Mesendoderm (in vitro differentiated cells): ENCODE measurements at regions not wholly inside any gene's neighbourhood (a gene's known extent, or its start where the extent isn't known, plus 50 kb on each side); places are given as distances from the start of the nearest gene placed in this dataset.
"Not testable (repeated sequence)": the region's sequence is repeated elsewhere in the genome, so short reads cannot be mapped to it uniquely, and the experiment has no call there.

Source experiments
- DNase-seq: peaks from one replicate; pipeline ENCODE4 v3.0.0; 2013
- H2AK5ac ChIP-seq: 2 replicates; pipeline ENCODE4 v1.6.1; 2013; ENCODE audit warnings: low read length, inconsistent platforms
- H2BK120ac ChIP-seq: 2 replicates; pipeline ENCODE4 v1.6.1; 2013; ENCODE audit warnings: low read depth, mild to moderate bottlenecking, low read length, moderate library complexity, mixed read lengths
- H2BK15ac ChIP-seq: replicated peaks from 2 replicates; pipeline ENCODE4 v1.6.1; 2013; ENCODE audit warnings: low read depth, mild to moderate bottlenecking, moderate library complexity
- H2BK5ac ChIP-seq: 2 replicates; pipeline ENCODE4 v1.6.1; 2013; ENCODE audit warnings: low read length, inconsistent platforms
- H3K18ac ChIP-seq: 2 replicates; pipeline ENCODE4 v1.6.1; 2013; ENCODE audit warnings: mild to moderate bottlenecking, low read length, mixed read lengths
- H3K23ac ChIP-seq: one replicate; pipeline ENCODE4 v1.6.1; 2013; ENCODE audit warnings: low read length
- H3K27ac ChIP-seq: 2 replicates; pipeline ENCODE4 v1.5.1; 2013; ENCODE audit warnings: low read depth, mild to moderate bottlenecking, inconsistent platforms, low read length, moderate library complexity
- H3K27me3 ChIP-seq: 2 replicates; pipeline ENCODE4 v1.6.1; 2013; ENCODE audit warnings: low read length, control low read depth, mild to moderate bottlenecking, inconsistent platforms; ENCODE audit not compliant: insufficient read depth, poor library complexity
- H3K36me3 ChIP-seq: 2 replicates; pipeline ENCODE4 v1.6.1; 2013; ENCODE audit warnings: low read length, inconsistent platforms; ENCODE audit not compliant: control insufficient read depth, insufficient read depth
- H3K4ac ChIP-seq: one replicate; pipeline ENCODE4 v1.6.1; 2013; ENCODE audit warnings: low read depth, mild to moderate bottlenecking, low read length, moderate library complexity
- H3K4me1 ChIP-seq: 2 replicates; pipeline ENCODE4 v1.6.1; 2013; ENCODE audit warnings: low read depth, low read length, inconsistent platforms; ENCODE audit not compliant: control insufficient read depth
- H3K4me2 ChIP-seq: 2 replicates; pipeline ENCODE4 v1.6.1; 2013; ENCODE audit warnings: low read length
- H3K4me3 ChIP-seq: 2 replicates; pipeline ENCODE4 v1.5.1; 2013; ENCODE audit warnings: mild to moderate bottlenecking, low read length
- H3K56ac ChIP-seq: one replicate; pipeline ENCODE4 v1.6.1; 2013; ENCODE audit warnings: low read length
- H3K79me1 ChIP-seq: 2 replicates; pipeline ENCODE4 v1.6.1; 2013; ENCODE audit warnings: low read length, inconsistent platforms
- H3K79me2 ChIP-seq: 2 replicates; pipeline ENCODE4 v1.6.1; 2013; ENCODE audit warnings: mild to moderate bottlenecking, low read length; ENCODE audit not compliant: control insufficient read depth, insufficient read depth
- H3K9ac ChIP-seq: 2 replicates; pipeline ENCODE4 v1.6.1; 2013; ENCODE audit warnings: low read length, inconsistent platforms
- H4K5ac ChIP-seq: one replicate; pipeline ENCODE4 v1.6.1; 2013; ENCODE audit warnings: low read length
- H4K8ac ChIP-seq: one replicate; pipeline ENCODE4 v1.6.1; 2013; ENCODE audit warnings: low read depth, mild to moderate bottlenecking, control low read depth, low read length, moderate library complexity
- WGBS: extraction: QIAGEN DNeasy Blood & Tissue Kit; methylation state at CpG from one replicate; pipeline ENCODE4 v1.1.7; 2013; ENCODE audit warnings: low lambda C conversion rate, missing lambda C conversion rate; ENCODE audit not compliant: insufficient coverage; ENCODE audit errors: extremely low coverage; 5-methylcytosine and 5-hydroxymethylcytosine counted together

DNA sequence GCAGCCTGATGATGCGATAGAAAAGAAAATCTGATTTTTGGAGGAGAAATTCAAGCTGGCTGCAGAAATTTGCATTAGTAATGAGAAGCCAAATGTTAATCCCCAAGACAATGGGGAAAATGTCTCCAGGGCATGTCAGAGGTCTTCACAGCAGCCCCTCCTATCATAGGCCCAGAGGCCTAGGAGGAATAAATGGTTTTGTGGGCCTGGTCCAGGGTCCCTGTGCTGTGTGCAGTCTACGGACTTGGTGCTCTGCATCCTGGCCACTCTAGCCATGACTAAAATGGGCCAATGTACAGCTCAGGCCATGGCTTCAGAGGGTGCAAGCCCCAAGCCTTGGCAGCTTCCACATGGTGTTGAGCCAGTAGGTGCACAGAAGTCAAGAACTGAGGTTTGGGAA lies 303.8 kb upstream of the SEMA3C start:
- no CpG with 5 or more reads among the region's 2 CpGs for WGBS

DNA sequence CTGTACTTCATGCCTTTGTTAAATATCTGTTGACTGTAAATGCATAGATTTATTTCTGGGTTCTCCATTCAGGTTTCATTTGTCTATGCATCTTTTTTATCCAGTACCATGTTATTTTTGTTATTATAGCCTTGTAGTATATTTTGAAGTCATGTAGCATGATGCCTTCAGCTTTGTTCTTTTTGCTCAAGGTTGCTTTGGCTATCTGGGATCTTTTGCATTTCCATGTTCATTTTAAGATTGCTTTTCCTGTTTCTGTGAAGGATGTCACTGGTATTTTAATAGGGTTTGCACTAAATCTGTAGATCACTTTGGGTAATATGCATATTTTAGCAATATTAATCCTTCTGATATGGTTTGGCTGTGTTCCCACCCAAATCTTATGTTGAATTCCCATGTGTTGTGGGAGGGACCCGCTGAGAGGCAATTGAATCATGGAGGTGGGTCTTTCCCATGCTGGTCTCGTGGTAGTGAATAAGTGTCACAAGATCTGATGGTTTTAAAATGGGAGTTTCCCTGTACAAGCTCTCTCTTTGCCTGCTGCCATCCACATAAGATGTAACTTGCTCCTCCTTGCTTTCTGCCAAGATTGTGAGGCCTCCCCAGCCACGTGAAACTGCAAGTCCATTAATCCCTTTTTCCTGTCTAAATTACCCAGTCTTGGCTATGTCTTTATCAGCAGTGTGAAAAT lies 302.8 kb upstream of the SEMA3C start:
- Histone ChIP-seq H3K23ac (no peak overlapping the region), H3K4me2 (no peak overlapping the region), H4K8ac (no peak overlapping the region), H2BK15ac (no peak overlapping the region), H4K5ac (no peak overlapping the region), H3K4me1 (no peaks in the 10 kb centered on the region), H3K79me1 (no peaks in the 10 kb centered on the region), H3K9ac (no peak overlapping the region), H2BK5ac (no peak overlapping the region), H3K56ac (no peak overlapping the region), H3K4ac (no peak overlapping the region), H3K79me2 (no peaks in the 10 kb centered on the region), H3K27me3 (no peaks in the 10 kb centered on the region), H2AK5ac (no peak overlapping the region), H3K18ac (no peak overlapping the region), H3K27ac (no peak overlapping the region), H3K36me3 (no peaks in the 10 kb centered on the region), H3K4me3 (no peak overlapping the region), H2BK120ac (no peak overlapping the region)
- DNase-seq, result no peak
- WGBS, result no CpG with 5 or more reads among the region's 3 CpGs

More for the DNA sequence above, 303.8 kb upstream of the SEMA3C start:
- H3K4me1 ChIP-seq, H3K36me3 ChIP-seq, H3K18ac ChIP-seq, H2BK15ac ChIP-seq, H3K9ac ChIP-seq, H3K4ac ChIP-seq, H3K79me1 ChIP-seq, H3K23ac ChIP-seq, H3K27ac ChIP-seq, H4K5ac ChIP-seq, H3K27me3 ChIP-seq, H3K4me2 ChIP-seq, H3K79me2 ChIP-seq, H2AK5ac ChIP-seq, H4K8ac ChIP-seq, H2BK5ac ChIP-seq, H3K4me3 ChIP-seq, H3K56ac ChIP-seq, DNase-seq, H2BK120ac ChIP-seq: not testable (repeated sequence)

DNA sequence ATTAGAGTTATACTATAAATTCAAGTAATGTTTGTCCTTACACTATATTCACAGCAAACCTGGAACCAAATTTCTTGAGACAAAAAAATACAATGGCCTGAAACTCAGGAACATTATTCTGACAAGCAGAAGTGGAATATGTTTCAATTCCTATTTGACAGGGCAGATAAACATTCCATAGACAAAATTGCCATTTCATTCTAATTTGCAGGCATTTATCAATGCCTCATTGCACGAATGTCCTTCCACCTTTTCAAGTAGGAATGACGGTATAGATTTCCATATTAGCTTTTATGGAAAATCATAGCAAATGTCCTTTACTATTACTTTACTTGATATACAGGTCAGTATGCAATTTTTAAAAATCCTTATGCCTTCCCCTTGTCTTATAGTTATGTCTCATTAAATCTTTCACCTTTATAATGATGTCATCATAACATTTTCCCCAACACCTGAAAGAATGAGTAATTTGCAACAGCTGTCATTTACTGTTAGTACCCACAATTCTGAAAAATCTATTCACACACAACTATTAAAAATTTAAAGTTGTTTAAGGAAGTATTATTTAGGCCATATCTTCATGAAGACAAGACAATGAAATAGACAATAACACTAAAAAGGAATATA lies 299.7 kb upstream of the SEMA3C start:
- H2BK15ac ChIP-seq, result no peak overlapping the region
- no peak for DNase-seq
- WGBS, result no CpG with 5 or more reads among the region's 2 CpGs
- no peak overlapping the region for H3K9ac ChIP-seq
- no peak overlapping the region for H4K5ac ChIP-seq
- H2BK120ac ChIP-seq, result no peak overlapping the region
- H3K79me1 ChIP-seq, result no peaks in the 10 kb centered on the region
- H3K27me3 ChIP-seq, result no peaks in the 10 kb centered on the region
- no peak overlapping the region for H3K4ac ChIP-seq
- no peak overlapping the region for H3K4me3 ChIP-seq
- no peaks in the 10 kb centered on the region for H3K4me1 ChIP-seq
- H4K8ac ChIP-seq, result no peak overlapping the region
- no peak overlapping the region for H2AK5ac ChIP-seq
- no peak overlapping the region for H3K27ac ChIP-seq
- H3K56ac ChIP-seq, result no peak overlapping the region
- H3K36me3 ChIP-seq, result no peaks in the 10 kb centered on the region
- no peak overlapping the region for H3K18ac ChIP-seq
- H3K23ac ChIP-seq, result no peak overlapping the region
- H2BK5ac ChIP-seq, result no peak overlapping the region
- no peak overlapping the region for H3K4me2 ChIP-seq
- H3K79me2 ChIP-seq, result no peaks in the 10 kb centered on the region

DNA sequence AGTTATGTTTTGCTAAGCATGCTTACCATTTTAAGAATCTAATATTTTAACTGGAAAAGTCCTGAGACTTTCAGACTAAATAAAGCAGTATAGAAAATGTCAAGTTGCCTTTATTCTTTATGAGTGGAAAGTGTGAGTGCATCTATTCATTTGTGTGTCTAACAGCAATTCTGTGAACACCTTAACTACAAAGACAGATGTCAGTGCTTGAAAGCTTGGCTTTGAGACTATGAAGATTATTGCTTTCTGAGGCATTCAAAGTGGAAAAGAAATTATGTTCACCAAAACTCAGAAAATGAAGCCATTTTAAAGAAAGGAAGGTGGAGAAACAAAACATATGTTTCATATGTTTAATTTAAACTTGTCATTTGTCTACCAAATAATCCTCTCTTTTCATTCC lies 294.5 kb upstream of the SEMA3C start:
- Histone ChIP-seq H3K4me3 (no peak overlapping the region), H3K18ac (no peak overlapping the region), H3K9ac (no peak overlapping the region), H2BK15ac (no peak overlapping the region), H2BK5ac (no peak overlapping the region), H3K79me2 (no peaks in the 10 kb centered on the region), H4K8ac (no peak overlapping the region), H4K5ac (no peak overlapping the region), H2AK5ac (no peak overlapping the region), H3K79me1 (no peaks in the 10 kb centered on the region), H3K36me3 (no peaks in the 10 kb centered on the region), H3K23ac (no peak overlapping the region), H3K27me3 (no peaks in the 10 kb centered on the region), H3K4me2 (no peak overlapping the region), H3K27ac (no peak overlapping the region), H2BK120ac (no peak overlapping the region), H3K4me1 (peaks cover 2% of the 10 kb centered on the region), H3K4ac (no peak overlapping the region), H3K56ac (no peak overlapping the region)
- DNase-seq, result no peak

DNA sequence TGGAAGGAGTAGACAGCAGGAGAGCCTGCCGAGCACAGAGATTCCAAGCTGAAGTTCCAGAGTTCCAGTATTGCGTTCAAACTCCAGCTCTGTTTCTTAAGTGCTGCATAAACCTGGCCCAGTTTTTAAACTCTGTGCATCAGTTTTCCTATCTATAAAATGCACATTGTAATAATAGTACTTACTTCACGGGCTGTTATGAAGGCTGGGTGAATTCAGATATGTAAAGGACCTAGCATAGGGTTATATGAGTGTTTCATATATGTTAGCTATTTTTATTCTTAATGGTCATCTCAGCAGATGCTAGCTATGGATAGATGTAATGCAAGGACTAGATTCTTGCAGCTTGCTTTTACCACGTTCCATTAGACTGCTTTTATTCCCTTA lies 293.1 kb upstream of the SEMA3C start:
- Histone ChIP-seq H2BK120ac (no peak overlapping the region), H4K5ac (no peak overlapping the region), H3K4me1 (peaks cover 2% of the 10 kb centered on the region), H3K79me2 (no peaks in the 10 kb centered on the region), H3K27ac (no peak overlapping the region), H3K4me2 (no peak overlapping the region), H3K23ac (no peak overlapping the region), H2BK5ac (no peak overlapping the region), H3K79me1 (no peaks in the 10 kb centered on the region), H2BK15ac (no peak overlapping the region), H3K4ac (no peak overlapping the region), H4K8ac (no peak overlapping the region), H3K36me3 (no peaks in the 10 kb centered on the region), H3K27me3 (no peaks in the 10 kb centered on the region), H3K9ac (no peak overlapping the region), H3K4me3 (no peak overlapping the region), H3K56ac (no peak overlapping the region), H3K18ac (no peak overlapping the region), H2AK5ac (no peak overlapping the region)
- WGBS, result no CpG with 5 or more reads among the region's 4 CpGs
- DNase-seq, result no peak
